K562 (cell line): ENCODE measurements at regions not wholly inside any gene's neighbourhood (a gene's known extent, or its start where the extent isn't known, plus 50 kb on each side); places are given as distances from the start of the nearest gene placed in this dataset.

ENCODE experiments used
- ATAC-seq: fragments of 200-7000 bp; cut with Tn5 transposase; 3 replicates; pipeline ENCODE4 v1.9.1; 2020; ENCODE audit warnings: moderate library complexity
- BruUV-seq: library from RNA; stranded (reverse); fragments of 400-500 nt; replicated peaks from 2 replicates; lab custom pipeline; 2021; lab: Mats Ljungman, UMichigan
- CTCF ChIA-PET: fragments of 300-600 bp; formaldehyde crosslinking; extraction: SDS; loops from one replicate; lab custom pipeline; 2021; ENCODE audit warnings: low intra/inter-chr PET ratio; lab: Yijun Ruan, JAX
- POLR2A ChIA-PET: fragments of 300-600, 350-650 bp; sonication (Branson Sonifier 250); formaldehyde crosslinking; extraction: SDS; loops from one replicate; lab custom pipeline; 2021; ENCODE audit warnings: antibody characterized with exemption, inconsistent platforms; lab: Yijun Ruan, JAX
- DNase-seq, 4 experiments: peaks; one replicate each; pipeline versions ENCODE4 v3.0.0 to v3.0.0-alpha.2; 2011 to 2018; ENCODE audit warnings: low spot score in 3 of 4, mixed read lengths in 3 of 4; ENCODE audit errors: extremely low read depth in 1 of 4
- FAIRE-seq: peaks from 2 replicates; lab custom pipeline; 2011; peaks lifted over from hg19 to GRCh38; lab: Jason Lieb, UNC
- H2AFZ ChIP-seq: 2 replicates; pipeline ENCODE4 v1.6.0; 2011; ENCODE audit warnings: low read depth, low read length, control low read depth, inconsistent platforms
- H3K27ac ChIP-seq: fragments of 200-600 bp; 3 replicates; pipeline ENCODE4 v1.8.0; 2011; ENCODE audit warnings: low read depth, mild to moderate bottlenecking, control low read depth, inconsistent platforms, low read length, moderate library complexity, mixed read lengths; ENCODE audit errors: extremely low read depth
- H3K27me3 ChIP-seq, 2 experiments: fragments of 300-600 bp in 1 of 2; 2 replicates in 1 of 2; 3 replicates in 1 of 2; pipeline versions ENCODE4 v1.6.0 to v1.8.0; 2011; ENCODE audit warnings: inconsistent platforms in 2 of 2, low read length in 2 of 2, mild to moderate bottlenecking in 1 of 2, mixed read lengths in 1 of 2, moderate library complexity in 1 of 2; ENCODE audit not compliant: control insufficient read depth in 2 of 2, insufficient read depth in 2 of 2
- H3K36me3 ChIP-seq: fragments of 300-600 bp; 3 replicates; pipeline ENCODE4 v1.8.0; 2011; ENCODE audit warnings: mild to moderate bottlenecking, low read length, inconsistent platforms; ENCODE audit not compliant: control insufficient read depth, insufficient read depth
- H3K4me1 ChIP-seq, 2 experiments: fragments of 200-600 bp in 1 of 2; replicated peaks in 1 of 2; 2 replicates in 1 of 2; 3 replicates in 1 of 2; pipeline versions ENCODE4 v1.5.1 to v1.8.0; 2011; ENCODE audit warnings: inconsistent platforms in 2 of 2, low read length in 2 of 2, mild to moderate bottlenecking in 1 of 2, mixed read lengths in 1 of 2, moderate library complexity in 1 of 2; ENCODE audit not compliant: control insufficient read depth in 2 of 2, insufficient read depth in 2 of 2
- H3K4me2 ChIP-seq: 2 replicates; pipeline ENCODE4 v1.6.1; 2011; ENCODE audit warnings: low read length, control low read depth, inconsistent platforms, mixed read lengths; ENCODE audit not compliant: insufficient read depth
- H3K4me3 ChIP-seq: fragments of 200-600 bp; sonication (generic), shearing (Covaris generic); 2 replicates; pipeline ENCODE4 v1.5.1; 2016; ENCODE audit warnings: control low read depth, inconsistent platforms
- H3K79me2 ChIP-seq: fragments of 200-600 bp; 3 replicates; pipeline ENCODE4 v1.8.0; 2011; ENCODE audit warnings: low read length, inconsistent platforms; ENCODE audit not compliant: control insufficient read depth, insufficient read depth
- H3K9ac ChIP-seq, 2 experiments: 2 replicates each; pipeline versions ENCODE4 v1.6.0 to v1.6.1; 2011; ENCODE audit warnings: low read depth in 2 of 2, low read length in 2 of 2, control low read depth in 1 of 2, inconsistent platforms in 1 of 2, mild to moderate bottlenecking in 1 of 2, mixed read lengths in 1 of 2; ENCODE audit not compliant: insufficient read depth in 1 of 2
- H3K9me1 ChIP-seq: one replicate; pipeline ENCODE4 v1.6.0; 2011; ENCODE audit warnings: inconsistent platforms, mild to moderate bottlenecking, low read length, moderate library complexity; ENCODE audit not compliant: control insufficient read depth, insufficient read depth
- H3K9me3 ChIP-seq: replicated peaks from 2 replicates; pipeline ENCODE4 v1.5.1; 2011; ENCODE audit warnings: low read depth, low read length, inconsistent platforms; ENCODE audit not compliant: control insufficient read depth, insufficient read depth
- H4K20me1 ChIP-seq: replicated peaks from 2 replicates; pipeline ENCODE4 v1.6.1; 2011; ENCODE audit warnings: low read length, inconsistent platforms, mixed read lengths; ENCODE audit not compliant: control insufficient read depth, insufficient read depth
- ARID2 ChIP-seq: fragments of 450-650 bp; IDR thresholded peaks from 2 replicates; pipeline ENCODE4 v1.6.1; 2017; ENCODE audit warnings: antibody characterized with exemption, mild to moderate bottlenecking
- HDGF ChIP-seq: fragments of 450-650 bp; IDR thresholded peaks from 2 replicates; pipeline ENCODE4 v1.6.1; 2016
- ILK ChIP-seq: fragments of 450-650 bp; IDR thresholded peaks from 2 replicates; pipeline ENCODE4 v1.6.1; 2016; ENCODE audit warnings: missing genetic modification characterization, low read depth, mild to moderate bottlenecking, missing compliant biosample characterization, moderate library complexity, borderline replicate concordance
- KLF10 ChIP-seq: fragments of 250-450 bp; sonication (Bioruptor Pico); IDR thresholded peaks from 2 replicates; pipeline ENCODE4 v1.6.1; 2021; ENCODE audit warnings: matching md5 sums
- NFE2 ChIP-seq: IDR thresholded peaks from 2 replicates; pipeline ENCODE4 v1.6.1; 2014; ENCODE audit warnings: antibody characterized with exemption, low read depth
- PHF20 ChIP-seq: fragments of 450-650 bp; IDR thresholded peaks from 2 replicates; pipeline ENCODE4 v1.6.1; 2018; ENCODE audit not compliant: partially characterized antibody
- PHF8 ChIP-seq: fragments of 200-600 bp; sonication (generic); IDR thresholded peaks from 2 replicates; pipeline ENCODE4 v1.6.1; 2012; ENCODE audit warnings: mixed run types, mild to moderate bottlenecking, inconsistent platforms, low read length, moderate library complexity, borderline replicate concordance
- SAFB2 ChIP-seq: fragments of 200-400 bp; formaldehyde crosslinking; IDR thresholded peaks from 2 replicates; pipeline ENCODE4 v1.6.1; 2018; ENCODE audit warnings: borderline replicate concordance, low read length, low read depth, moderate library complexity; ENCODE audit not compliant: severe bottlenecking
- SIN3A ChIP-seq, 2 experiments: fragments of 150-350 bp in 1 of 2; IDR thresholded peaks; 2 replicates each; pipeline ENCODE4 v1.6.1; 2011 to 2016; ENCODE audit warnings: borderline replicate concordance in 2 of 2, low read depth in 2 of 2, low read length in 2 of 2, mild to moderate bottlenecking in 2 of 2, moderate library complexity in 2 of 2; ENCODE audit not compliant: control insufficient read depth in 1 of 2
- WGBS: fragments of 100-300 bp; shearing (Covaris generic); methylation state at CpG from one replicate; pipeline ENCODE4 v1.1.6; 2016; ENCODE audit warnings: low coverage, mixed read lengths; ENCODE audit not compliant: insufficient coverage; ENCODE audit errors: missing lambda C conversion rate; 5-methylcytosine and 5-hydroxymethylcytosine counted together
- in situ Hi-C: fragments of 300-500 bp; cut with MboI; formaldehyde crosslinking; loops from 4 replicates; pipeline ENCODE4 v1.15.0; 2018; ENCODE audit warnings: inconsistent platforms, mixed read lengths
- intact Hi-C: fragments of 100-400 bp; cut with micrococcal nuclease; formaldehyde crosslinking; loops from 2 replicates; pipeline ENCODE4 v1.14.2; 2022
- TF ChIP-seq, protein P1 (sequence below): fragments of 450-650 bp; IDR thresholded peaks from 2 replicates; pipeline ENCODE4 v1.6.1; 2016; ENCODE audit warnings: low read depth, mild to moderate bottlenecking, moderate library complexity

GRCh38 chr13:64770743-64771142 is 2459.4 kb downstream of the PCDH9 start:
- ChIA-PET CTCF (no interaction called here), POLR2A (no interaction called here)
- Histone ChIP-seq H3K9me1 (no peaks in the 10 kb centered on the region), H3K36me3 (no peaks in the 10 kb centered on the region), H3K4me1 (no peaks in the 10 kb centered on the region), H4K20me1 (no peaks in the 10 kb centered on the region), H3K27ac (no peak overlapping the region), H3K4me2 (no peak overlapping the region), H3K9ac (no peak overlapping the region), H3K4me3 (no peak overlapping the region), H2AFZ (no peak overlapping the region), H3K79me2 (no peaks in the 10 kb centered on the region), H3K27me3 (no peaks in the 10 kb centered on the region), H3K9me3 (no peaks in the 10 kb centered on the region)
- in situ Hi-C loops (no loop called here), intact Hi-C loops (no loop called here)
- no peak for ATAC-seq
- 7% methylated on average over 4 of the region's 4 CpGs for WGBS
- FAIRE-seq, result no peak
- TF ChIP-seq PHF8 (no peak), HDGF (no peak), ARID2 (no peak)
- TF ChIP-seq, protein P1, sequence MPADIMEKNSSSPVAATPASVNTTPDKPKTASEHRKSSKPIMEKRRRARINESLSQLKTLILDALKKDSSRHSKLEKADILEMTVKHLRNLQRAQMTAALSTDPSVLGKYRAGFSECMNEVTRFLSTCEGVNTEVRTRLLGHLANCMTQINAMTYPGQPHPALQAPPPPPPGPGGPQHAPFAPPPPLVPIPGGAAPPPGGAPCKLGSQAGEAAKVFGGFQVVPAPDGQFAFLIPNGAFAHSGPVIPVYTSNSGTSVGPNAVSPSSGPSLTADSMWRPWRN, result no peak
- no TSS peak for BruUV-seq
- no peak for DNase-seq

DNA sequence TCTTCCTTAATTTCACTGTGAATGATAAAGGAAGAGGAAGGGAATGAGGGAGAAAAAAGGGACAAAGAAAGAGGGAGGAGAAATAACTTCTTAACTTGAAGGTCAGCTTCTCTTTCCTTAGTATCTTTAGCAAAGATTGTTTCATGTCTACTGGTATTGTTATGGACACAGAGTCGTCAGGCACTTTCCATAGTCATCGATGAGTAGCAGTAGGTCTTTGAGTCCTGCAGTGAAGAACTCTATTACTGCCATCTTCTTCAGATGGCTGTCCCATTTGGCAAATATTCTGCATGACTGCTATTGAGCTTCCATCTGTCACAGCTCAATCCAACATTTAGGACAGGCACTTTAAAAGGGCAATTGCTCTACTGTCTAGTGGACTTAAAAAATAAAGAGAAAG is 2463.1 kb downstream of the PCDH9 start:
- in situ Hi-C loops, result no loop called here
- no peaks in the 10 kb centered on the region for H3K9me3 ChIP-seq
- WGBS, result 6% methylated on average over 2 of the region's 2 CpGs
- no peaks in the 10 kb centered on the region for H3K79me2 ChIP-seq
- no peaks in the 10 kb centered on the region for H3K36me3 ChIP-seq
- H2AFZ ChIP-seq, result no peak overlapping the region
- ChIA-PET POLR2A (no interaction called here), CTCF (no interaction called here)
- H3K9me1 ChIP-seq, result no peaks in the 10 kb centered on the region
- no peak overlapping the region for H3K27ac ChIP-seq
- no TSS peak for BruUV-seq
- no peaks in the 10 kb centered on the region for H3K27me3 ChIP-seq
- FAIRE-seq (no peak), DNase-seq (no peak), ATAC-seq (no peak)
- no peak overlapping the region for H3K4me3 ChIP-seq
- intact Hi-C loops, result no loop called here
- no peaks in the 10 kb centered on the region for H4K20me1 ChIP-seq
- H3K4me1 ChIP-seq, result no peaks in the 10 kb centered on the region
- H3K9ac ChIP-seq, result no peak overlapping the region
- H3K4me2 ChIP-seq, result no peak overlapping the region
- TF ChIP-seq ILK (tag) (no peak), NFE2 (no peak), SIN3A (IDR thresholded peaks at IDR 0.05; ENCODE audit: borderline replicate concordance in 2 of 2, control insufficient read depth in 1 of 2, low read depth in 2 of 2, low read length in 2 of 2) (no peak), KLF10 (no peak), SAFB2 (no peak), PHF20 (no peak)
